Thyroid gland (tissue), 4 donors: ENCODE measurements at regions not wholly inside any gene's neighbourhood (a gene's known extent, or its start where the extent isn't known, plus 50 kb on each side); places are given as distances from the start of the nearest gene placed in this dataset.

Experiments used
- POLR2A ChIP-seq, 2 donors: fragments of 450-650 bp; IDR thresholded peaks; one replicate each; pipeline ENCODE4 v1.6.1; 2017; ENCODE audit warnings: antibody characterized with exemption in 2 of 2, mild to moderate bottlenecking in 2 of 2, moderate library complexity in 1 of 2
- TF ChIP-seq, protein P1 (sequence below), 6 experiments: fragments of 200-600 bp in 3 of 6; fragments of 450-650 bp in 3 of 6; sonication (generic) in 3 of 6; IDR thresholded peaks; one replicate each; pipeline ENCODE4 v1.5.1; 2016 to 2019; ENCODE audit warnings: antibody characterized with exemption in 6 of 6, mild to moderate bottlenecking in 2 of 6, inconsistent platforms in 1 of 6, moderate library complexity in 1 of 6

DNA sequence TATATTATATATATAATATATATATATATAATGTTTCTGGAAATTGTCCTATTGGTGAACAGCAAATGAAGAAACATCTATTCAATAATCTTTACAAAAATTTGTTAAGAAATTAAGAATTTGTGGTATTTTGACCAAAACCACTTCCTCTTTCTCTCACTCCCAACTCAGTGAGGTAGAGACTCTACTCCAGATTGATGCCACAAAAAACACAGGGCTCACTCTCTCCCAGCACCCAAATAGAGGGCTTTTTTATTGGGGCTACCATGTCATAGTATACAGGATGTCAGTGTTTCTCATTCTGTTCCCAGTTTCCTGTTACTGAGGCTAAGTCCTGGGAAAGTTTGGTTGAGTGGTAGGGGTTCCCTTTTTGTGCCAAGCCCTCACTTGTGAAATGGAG, 1155.4 kb downstream of the BCL11A start:
- TF ChIP-seq POLR2A (IDR thresholded peaks at IDR 0.05) = no peak
- TF ChIP-seq, protein P1, sequence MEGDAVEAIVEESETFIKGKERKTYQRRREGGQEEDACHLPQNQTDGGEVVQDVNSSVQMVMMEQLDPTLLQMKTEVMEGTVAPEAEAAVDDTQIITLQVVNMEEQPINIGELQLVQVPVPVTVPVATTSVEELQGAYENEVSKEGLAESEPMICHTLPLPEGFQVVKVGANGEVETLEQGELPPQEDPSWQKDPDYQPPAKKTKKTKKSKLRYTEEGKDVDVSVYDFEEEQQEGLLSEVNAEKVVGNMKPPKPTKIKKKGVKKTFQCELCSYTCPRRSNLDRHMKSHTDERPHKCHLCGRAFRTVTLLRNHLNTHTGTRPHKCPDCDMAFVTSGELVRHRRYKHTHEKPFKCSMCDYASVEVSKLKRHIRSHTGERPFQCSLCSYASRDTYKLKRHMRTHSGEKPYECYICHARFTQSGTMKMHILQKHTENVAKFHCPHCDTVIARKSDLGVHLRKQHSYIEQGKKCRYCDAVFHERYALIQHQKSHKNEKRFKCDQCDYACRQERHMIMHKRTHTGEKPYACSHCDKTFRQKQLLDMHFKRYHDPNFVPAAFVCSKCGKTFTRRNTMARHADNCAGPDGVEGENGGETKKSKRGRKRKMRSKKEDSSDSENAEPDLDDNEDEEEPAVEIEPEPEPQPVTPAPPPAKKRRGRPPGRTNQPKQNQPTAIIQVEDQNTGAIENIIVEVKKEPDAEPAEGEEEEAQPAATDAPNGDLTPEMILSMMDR (IDR thresholded peaks at IDR 0.05) = no peak
